H1 (cell line): ENCODE measurements at regions not wholly inside any gene's neighbourhood (a gene's known extent, or its start where the extent isn't known, plus 50 kb on each side); places are given as distances from the start of the nearest gene placed in this dataset.

ENCODE experiments used
- BACH1 ChIP-seq: IDR thresholded peaks from 2 replicates; pipeline ENCODE4 v1.6.1; 2012; ENCODE audit warnings: low read length, improper control_type of control experiment
- CEBPB ChIP-seq: IDR thresholded peaks from 2 replicates; pipeline ENCODE4 v1.6.1; 2012; ENCODE audit warnings: low read depth, low read length
- CTCF ChIP-seq, 3 experiments: IDR thresholded peaks; 1 replicate in 2 of 3; 2 replicates in 1 of 3; pipeline versions ENCODE4 v1.5.1 to v1.6.1; 2011; ENCODE audit warnings: low read length in 3 of 3, mild to moderate bottlenecking in 3 of 3, inconsistent platforms in 2 of 3, low read depth in 1 of 3, moderate library complexity in 1 of 3; ENCODE audit not compliant: insufficient read depth in 1 of 3; ENCODE audit errors: control extremely low read depth in 1 of 3
- EP300 ChIP-seq, 2 experiments: IDR thresholded peaks; 1 replicate in 1 of 2; 2 replicates in 1 of 2; pipeline ENCODE4 v1.6.1; 2011 to 2012; ENCODE audit warnings: low read depth in 2 of 2, low read length in 2 of 2, mild to moderate bottlenecking in 2 of 2, borderline replicate concordance in 1 of 2, inconsistent platforms in 1 of 2, moderate library complexity in 1 of 2
- EZH2 ChIP-seq: fragments of 200-600 bp; sonication (generic); IDR thresholded peaks from 2 replicates; pipeline ENCODE4 v1.7.1; 2012; ENCODE audit warnings: low read depth, mild to moderate bottlenecking, moderate library complexity, low read length, inconsistent platforms; ENCODE audit not compliant: severe bottlenecking
- GABPA ChIP-seq: IDR thresholded peaks from 2 replicates; pipeline ENCODE4 v1.6.1; 2011; ENCODE audit warnings: mild to moderate bottlenecking, low read length, moderate library complexity, borderline replicate concordance; ENCODE audit not compliant: insufficient read depth
- JUN ChIP-seq: IDR thresholded peaks from 2 replicates; pipeline ENCODE4 v1.6.1; 2011; ENCODE audit warnings: low read depth, mild to moderate bottlenecking, improper control_type of control experiment, low read length
- POLR2AphosphoS5 ChIP-seq: IDR thresholded peaks from 2 replicates; pipeline ENCODE4 v1.6.1; 2011; ENCODE audit warnings: low read depth, low read length
- POU5F1 ChIP-seq: IDR thresholded peaks from 2 replicates; pipeline ENCODE4 v1.6.1; 2011; ENCODE audit warnings: low read depth, mild to moderate bottlenecking, low read length, moderate library complexity
- SUZ12 ChIP-seq: fragments of 200-600 bp; sonication (generic); IDR thresholded peaks from 2 replicates; pipeline ENCODE4 v1.6.1; 2012; ENCODE audit warnings: mild to moderate bottlenecking, inconsistent platforms, low read length, moderate library complexity, mixed read lengths

DNA sequence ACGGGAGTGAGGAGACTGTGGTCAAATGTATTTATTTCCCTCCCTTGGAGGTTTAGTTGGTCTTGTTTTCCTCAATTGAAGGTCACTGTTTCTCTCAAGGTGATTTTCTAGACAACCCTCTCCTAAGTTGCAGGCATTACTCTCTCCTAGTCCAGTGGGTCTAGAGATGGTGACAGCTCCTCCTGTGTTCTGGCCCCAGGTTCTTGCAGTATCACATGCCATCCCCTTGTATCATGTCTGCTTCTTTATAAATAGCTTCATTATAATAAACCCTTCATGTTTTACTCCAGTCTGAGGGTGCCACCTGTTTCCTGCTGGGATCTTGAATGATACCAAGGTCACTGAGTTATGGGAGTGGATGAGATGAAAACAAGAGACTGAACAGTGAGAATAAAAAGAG lies 208.0 kb upstream of the KCNN2 start:
- no peak for TF ChIP-seq SUZ12
- no peak for TF ChIP-seq CEBPB
- no peak for TF ChIP-seq POLR2AphosphoS5
- no peak for TF ChIP-seq CTCF (IDR thresholded peaks at IDR 0.05; ENCODE audit: control extremely low read depth in 1 of 3, insufficient read depth in 1 of 3, low read depth in 1 of 3, low read length in 3 of 3)
- TF ChIP-seq JUN = no peak
- TF ChIP-seq EZH2 = no peak
- no peak for TF ChIP-seq POU5F1
- no peak for TF ChIP-seq GABPA
- no peak for TF ChIP-seq BACH1
- TF ChIP-seq EP300 (IDR thresholded peaks at IDR 0.05; ENCODE audit: borderline replicate concordance in 1 of 2, low read depth in 2 of 2, low read length in 2 of 2) = no peak
